GM12891 (cell line): ENCODE measurements at regions not wholly inside any gene's neighbourhood (a gene's known extent, or its start where the extent isn't known, plus 50 kb on each side); places are given as distances from the start of the nearest gene placed in this dataset.

Experiments
- POLR2AphosphoS5 ChIP-seq: IDR thresholded peaks from 2 replicates; pipeline ENCODE4 v1.6.1; 2011; ENCODE audit warnings: low read depth, low read length, control low read depth
- TAF1 ChIP-seq: IDR thresholded peaks from 2 replicates; pipeline ENCODE4 v1.6.1; 2011; ENCODE audit warnings: low read depth, low read length, control low read depth

GRCh38 chr7:104963991-104964385 is 50.0 kb upstream of the KMT2E start:
- TF ChIP-seq POLR2AphosphoS5 (no peak), TAF1 (no peak)
